HG03558 (cell line): ENCODE measurements at regions not wholly inside any gene's neighbourhood (a gene's known extent, or its start where the extent isn't known, plus 50 kb on each side); places are given as distances from the start of the nearest gene placed in this dataset.
"Not testable (repeated sequence)": the region's sequence is repeated elsewhere in the genome, so short reads cannot be mapped to it uniquely, and the experiment has no call there.

ENCODE experiments used
- ATAC-seq: cut with Tn5 transposase; IDR thresholded peaks from one replicate; pipeline ENCODE4 v1.9.1; 2021; ENCODE audit warnings: moderate number of reproducible peaks; ENCODE audit not compliant: unreplicated experiment; ENCODE audit errors: extremely low read depth

DNA sequence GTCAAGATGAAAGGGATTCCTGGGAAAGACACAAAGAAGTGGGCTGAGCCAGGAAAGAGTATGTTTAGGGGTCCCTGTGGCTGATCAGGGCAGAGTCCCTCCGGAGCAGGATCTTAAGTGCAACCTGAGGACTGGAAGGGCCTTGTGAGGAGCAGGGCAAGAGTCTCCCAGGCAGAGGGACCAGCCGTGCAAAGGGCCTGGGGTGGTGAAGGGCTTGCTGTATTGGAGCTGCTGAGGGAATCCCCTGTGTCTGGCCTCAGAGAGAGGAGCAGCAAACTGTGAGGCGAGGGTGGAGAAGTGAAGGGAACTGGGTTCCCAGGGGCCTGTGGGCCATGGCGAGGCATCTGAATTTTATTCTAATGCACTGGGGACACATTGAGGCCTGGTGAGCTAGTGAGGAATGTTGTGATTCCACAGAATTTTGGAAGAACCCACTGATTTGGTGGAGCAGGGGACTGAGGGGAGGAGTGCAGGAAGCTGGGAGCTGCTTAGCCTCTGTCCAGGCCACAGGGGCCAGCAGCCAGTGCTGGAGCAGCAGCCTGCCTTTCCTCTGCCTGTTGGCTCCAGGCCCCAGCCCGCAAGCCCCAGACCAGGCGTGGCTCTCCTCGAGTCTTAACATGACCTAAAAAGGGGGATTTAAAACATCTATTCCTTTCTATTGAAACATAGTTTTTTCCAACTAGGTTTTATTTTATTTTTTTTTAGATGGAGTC is 138.4 kb upstream of the IGFBP3 start:
- ATAC-seq: no peak

GRCh38 chr7:46058086-46058823 is 137.2 kb upstream of the IGFBP3 start:
- ATAC-seq: no peak

GRCh38 chr7:46054915-46055314 is 133.8 kb upstream of the IGFBP3 start:
- ATAC-seq: no peak

GRCh38 chr7:46054272-46054671 is 133.2 kb upstream of the IGFBP3 start:
- no peak for ATAC-seq

- ATAC-seq: no peak
Measured at GRCh38 chr7:46047581-46047980, 126.5 kb upstream of the IGFBP3 start.

- not testable (repeated sequence) for ATAC-seq
Measured at GRCh38 chr7:46043338-46043737, 122.3 kb upstream of the IGFBP3 start.

DNA sequence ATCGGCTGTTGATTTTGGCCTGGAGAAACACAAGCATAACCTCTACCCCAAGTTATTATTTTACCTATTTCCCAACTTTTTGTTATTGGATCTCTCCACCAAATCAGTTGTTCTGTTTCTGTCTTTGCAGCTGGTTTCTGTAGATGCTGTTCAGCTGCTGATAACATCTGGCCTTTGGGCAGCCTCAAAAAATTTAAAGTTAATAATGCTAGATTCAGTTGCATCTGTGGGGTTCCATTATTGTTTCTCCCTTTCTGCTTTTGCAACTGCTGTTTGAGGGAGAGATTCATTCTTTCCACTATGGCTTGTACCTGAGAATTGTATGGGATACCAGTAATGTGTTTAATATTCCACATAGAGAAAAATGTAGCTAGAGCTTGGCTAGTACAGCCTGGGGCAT is 118.7 kb upstream of the IGFBP3 start:
- not testable (repeated sequence) for ATAC-seq

DNA sequence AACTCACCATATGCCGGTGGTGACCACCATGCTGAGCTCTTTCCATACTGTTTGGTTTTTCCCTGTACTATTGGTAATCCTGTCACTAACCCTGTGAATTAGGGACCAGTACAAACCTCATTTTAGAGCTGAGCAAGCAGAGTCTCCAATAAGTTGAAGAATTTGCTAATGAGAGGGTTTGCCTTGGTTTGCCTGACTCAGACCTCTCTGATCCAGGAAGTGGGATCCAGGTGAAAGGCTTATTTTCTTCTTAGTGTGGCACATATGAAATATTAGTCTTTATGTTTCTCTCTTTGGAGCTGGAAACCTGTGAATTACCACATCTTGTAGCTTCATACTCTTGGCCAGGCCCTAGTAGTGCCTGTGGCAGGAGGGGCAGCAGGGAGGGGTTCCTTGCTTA is 114.1 kb upstream of the IGFBP3 start:
- ATAC-seq: no peak

- no peak for ATAC-seq
Measured at GRCh38 chr7:46034056-46034768, 113.1 kb upstream of the IGFBP3 start.

- no peak for ATAC-seq
Measured at GRCh38 chr7:46033592-46033991, 112.5 kb upstream of the IGFBP3 start.

- no peak for ATAC-seq
Measured at GRCh38 chr7:46032942-46033341, 111.9 kb upstream of the IGFBP3 start.

- no peak for ATAC-seq
Measured at GRCh38 chr7:46032353-46032752, 111.3 kb upstream of the IGFBP3 start.

GRCh38 chr7:46029111-46029704 is 108.1 kb upstream of the IGFBP3 start:
- ATAC-seq: no peak

GRCh38 chr7:46028246-46028645 is 107.2 kb upstream of the IGFBP3 start:
- ATAC-seq: no peak

DNA sequence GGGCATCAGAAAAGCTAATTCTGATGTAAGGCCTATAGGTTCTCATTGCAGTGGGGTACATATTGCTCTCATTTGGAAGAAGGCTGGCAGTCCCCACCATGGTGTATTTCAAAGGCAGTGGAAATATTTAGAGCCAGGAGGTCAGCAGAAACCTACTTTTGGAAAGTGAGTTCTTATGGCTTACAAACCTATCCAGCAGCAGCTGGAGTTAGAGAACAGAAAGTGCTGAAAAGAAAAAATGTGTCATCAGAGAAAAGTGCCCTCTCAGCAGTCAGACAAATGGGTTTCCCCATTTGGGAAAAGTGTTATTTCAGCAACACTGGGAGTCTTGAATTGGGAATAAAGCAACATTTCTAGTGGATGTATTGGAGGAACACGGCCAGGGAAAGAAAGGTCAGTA is 105.7 kb upstream of the IGFBP3 start:
- ATAC-seq: no peak

DNA sequence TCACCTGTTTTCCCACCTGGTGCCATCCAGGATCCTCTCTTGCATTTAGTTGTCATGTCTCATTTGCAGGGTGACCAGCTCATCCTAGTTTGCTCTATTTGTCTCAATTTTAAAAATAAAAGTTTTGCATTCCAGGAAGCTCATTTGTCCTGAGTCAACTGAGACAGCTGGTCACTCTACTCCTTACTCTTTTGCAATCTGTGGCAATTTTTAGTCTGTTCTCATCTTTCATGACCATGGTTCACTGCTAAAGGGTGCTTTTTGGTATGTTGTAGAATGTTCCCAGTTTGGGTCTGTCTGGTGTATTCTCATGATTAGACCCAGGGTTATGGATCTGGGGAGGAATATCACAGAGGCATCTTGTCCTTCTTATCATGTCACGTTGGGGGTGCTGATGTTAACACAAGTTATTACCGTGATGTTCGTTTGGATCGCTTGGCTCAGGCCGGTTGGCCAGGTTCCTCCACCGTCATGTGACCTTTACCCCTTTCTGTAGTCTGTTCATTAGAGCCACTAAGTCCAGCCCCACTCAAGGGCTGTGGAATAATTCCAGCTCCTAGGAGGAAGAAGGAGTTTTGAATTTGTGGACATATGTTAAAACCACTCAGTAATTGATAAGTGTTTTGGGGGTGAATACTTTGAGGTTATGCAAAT is 103.3 kb upstream of the IGFBP3 start:
- no peak for ATAC-seq

GRCh38 chr7:46022397-46022796 is 101.3 kb upstream of the IGFBP3 start:
- no peak for ATAC-seq

GRCh38 chr7:46015107-46015868 is 94.2 kb upstream of the IGFBP3 start:
- no peak for ATAC-seq

DNA sequence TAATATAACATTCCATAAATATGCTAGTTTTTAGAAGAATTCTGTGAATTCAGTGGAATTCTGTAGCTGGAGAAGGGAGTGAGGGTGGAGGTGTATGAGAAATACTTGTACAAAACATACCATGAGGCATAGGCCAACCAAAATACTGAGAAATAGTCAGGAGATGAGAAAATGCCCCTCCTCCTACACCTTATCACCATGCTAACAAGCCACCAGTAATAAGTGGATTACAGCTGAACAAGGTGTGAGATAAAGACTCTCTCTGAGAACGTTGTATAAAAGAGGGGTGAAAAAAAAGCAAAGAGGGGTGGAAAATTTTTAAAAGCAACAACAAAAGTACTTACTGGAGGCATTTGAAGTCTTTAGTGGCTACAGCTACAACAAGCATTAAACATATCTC is 90.4 kb upstream of the IGFBP3 start:
- no peak for ATAC-seq

DNA sequence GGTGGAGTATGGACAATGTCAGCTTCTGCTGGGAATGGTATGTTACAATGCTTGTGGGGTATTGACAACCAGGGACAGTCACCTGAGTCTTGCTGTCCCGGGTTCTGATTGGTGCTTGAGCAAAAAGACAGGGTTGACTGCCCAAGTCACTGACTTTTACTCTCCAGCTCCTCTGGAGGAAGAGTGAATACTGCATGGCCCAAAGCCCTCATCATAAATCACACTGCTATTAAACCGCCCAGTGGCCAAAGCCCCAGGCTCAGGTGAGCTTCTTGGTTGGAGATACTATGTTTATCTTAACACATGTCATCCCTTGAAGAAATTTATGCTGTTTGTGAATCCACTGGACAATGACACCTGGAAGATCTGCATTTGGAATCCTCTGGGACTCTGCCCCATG is 90.0 kb upstream of the IGFBP3 start:
- no peak for ATAC-seq
